Stimulated activated CD8-positive, alpha-beta memory T cell treated with anti-CD3 and anti-CD28 coated beads, Interleukin-7, amount 100 ng/mL, for 48 hours (primary cell): ENCODE measurements at regions not wholly inside any gene's neighbourhood (a gene's known extent, or its start where the extent isn't known, plus 50 kb on each side); places are given as distances from the start of the nearest gene placed in this dataset.
"Not testable (repeated sequence)": the region's sequence is repeated elsewhere in the genome, so short reads cannot be mapped to it uniquely, and the experiment has no call there.

Source experiments
- DNase-seq, 2 donors: peaks; one replicate each; pipeline ENCODE4 v3.0.0-alpha.2; 2020; ENCODE audit warnings: low read depth in 1 of 2; ENCODE audit errors: extremely low read depth in 1 of 2

- no peak for DNase-seq
These were observed 186.0 kb upstream of the SOX6 start for GRCh38 chr11:16542353-16542752.

GRCh38 chr11:16536513-16536912 lies 180.2 kb upstream of the SOX6 start:
- DNase-seq, result no peak

GRCh38 chr11:16528639-16529038 lies 172.3 kb upstream of the SOX6 start:
- DNase-seq, result no peak

- no peak for DNase-seq
These were observed 171.3 kb upstream of the SOX6 start for GRCh38 chr11:16527525-16528246.

GRCh38 chr11:16526947-16527346 lies 170.6 kb upstream of the SOX6 start:
- no peak for DNase-seq

GRCh38 chr11:16520713-16521112 lies 164.4 kb upstream of the SOX6 start:
- DNase-seq, result not testable (repeated sequence)

- no peak for DNase-seq
These were observed 156.5 kb upstream of the SOX6 start for GRCh38 chr11:16512899-16513241.

- no peak for DNase-seq
These were observed 156.0 kb upstream of the SOX6 start for GRCh38 chr11:16512198-16512898.

GRCh38 chr11:16511116-16512114 lies 155.1 kb upstream of the SOX6 start:
- no peak for DNase-seq

- DNase-seq, result no peak
These were observed 149.1 kb upstream of the SOX6 start for GRCh38 chr11:16505481-16505880.

- not testable (repeated sequence) for DNase-seq
These were observed 147.5 kb upstream of the SOX6 start for GRCh38 chr11:16503891-16504290.

GRCh38 chr11:16494918-16495691 lies 138.8 kb upstream of the SOX6 start:
- no peak for DNase-seq

GRCh38 chr11:16484434-16484833 lies 128.1 kb upstream of the SOX6 start:
- DNase-seq, result no peak

GRCh38 chr11:16474659-16475058 lies 118.3 kb upstream of the SOX6 start:
- no peak for DNase-seq

GRCh38 chr11:16469968-16470367 lies 113.6 kb upstream of the SOX6 start:
- no peak for DNase-seq

GRCh38 chr11:16468735-16469453 lies 112.5 kb upstream of the SOX6 start:
- DNase-seq, result no peak

- no peak for DNase-seq
These were observed 104.2 kb upstream of the SOX6 start for GRCh38 chr11:16460508-16460907.

- no peak for DNase-seq
These were observed 100.0 kb upstream of the SOX6 start for GRCh38 chr11:16456366-16456765.

- DNase-seq, result no peak
These were observed 98.0 kb upstream of the SOX6 start for GRCh38 chr11:16454289-16454863.
